Cardiac septum (tissue), 1 donor: ENCODE measurements at regions not wholly inside any gene's neighbourhood (a gene's known extent, or its start where the extent isn't known, plus 50 kb on each side); places are given as distances from the start of the nearest gene placed in this dataset.

Source experiments
- DNase-seq: peaks from one replicate; pipeline ENCODE4 v3.0.0-alpha.2; 2020; ENCODE audit warnings: low spot score
- intact Hi-C: fragments of 100-400 bp; cut with DNase I; formaldehyde crosslinking; loops from one replicate; pipeline ENCODE4 v1.14.0; 2022
- donor health status: DM: no; HTN: no; CAD: no.

- intact Hi-C loops, result no loop called here
- no peak for DNase-seq
These were observed 836.1 kb upstream of the KCND2 start for GRCh38 chr7:119436882-119437281.

- no peak for DNase-seq
- intact Hi-C loops, result no loop called here
These were observed 834.7 kb upstream of the KCND2 start for GRCh38 chr7:119438315-119438714.

- intact Hi-C loops, result no loop called here
- DNase-seq, result no peak
These were observed 833.8 kb upstream of the KCND2 start for GRCh38 chr7:119439192-119439591.

GRCh38 chr7:119452401-119452800, 820.6 kb upstream of the KCND2 start:
- intact Hi-C loops, result no loop called here
- no peak for DNase-seq

GRCh38 chr7:119465798-119466305, 807.1 kb upstream of the KCND2 start:
- intact Hi-C loops, result no loop called here

GRCh38 chr7:119472408-119473038, 800.5 kb upstream of the KCND2 start:
- no peak for DNase-seq
- intact Hi-C loops, result no loop called here

More at GRCh38 chr7:119465798-119466305, 807.1 kb upstream of the KCND2 start:
- no peak for DNase-seq

- intact Hi-C loops, result no loop called here
- DNase-seq, result no peak
These were observed 790.8 kb upstream of the KCND2 start for GRCh38 chr7:119482209-119482608.

GRCh38 chr7:119482671-119483070, 790.3 kb upstream of the KCND2 start:
- intact Hi-C loops, result no loop called here
- DNase-seq, result no peak

- intact Hi-C loops, result no loop called here
- no peak for DNase-seq
These were observed 789.6 kb upstream of the KCND2 start for GRCh38 chr7:119483364-119483763.

- no peak for DNase-seq
- intact Hi-C loops, result no loop called here
These were observed 758.6 kb upstream of the KCND2 start for GRCh38 chr7:119514326-119514725.

GRCh38 chr7:119515214-119515613, 757.8 kb upstream of the KCND2 start:
- no peak for DNase-seq
- intact Hi-C loops, result no loop called here

- DNase-seq, result no peak
- intact Hi-C loops, result no loop called here
These were observed 757.0 kb upstream of the KCND2 start for GRCh38 chr7:119515962-119516361.

GRCh38 chr7:119522263-119522662, 750.7 kb upstream of the KCND2 start:
- DNase-seq, result no peak
- intact Hi-C loops, result no loop called here

- no peak for DNase-seq
- intact Hi-C loops, result no loop called here
These were observed 750.3 kb upstream of the KCND2 start for GRCh38 chr7:119522698-119523097.

- intact Hi-C loops, result no loop called here
- DNase-seq, result no peak
These were observed 727.9 kb upstream of the KCND2 start for GRCh38 chr7:119545118-119545517.

GRCh38 chr7:119555788-119556187, 717.2 kb upstream of the KCND2 start:
- DNase-seq, result no peak
- intact Hi-C loops, result no loop called here

- DNase-seq, result no peak
- intact Hi-C loops, result no loop called here
These were observed 716.5 kb upstream of the KCND2 start for GRCh38 chr7:119556436-119556835.

GRCh38 chr7:119561751-119562150, 711.2 kb upstream of the KCND2 start:
- intact Hi-C loops, result no loop called here
- no peak for DNase-seq

GRCh38 chr7:119562839-119563238, 710.1 kb upstream of the KCND2 start:
- DNase-seq, result no peak
- intact Hi-C loops, result no loop called here

- no peak for DNase-seq
- intact Hi-C loops, result no loop called here
These were observed 701.3 kb upstream of the KCND2 start for GRCh38 chr7:119571666-119572065.

GRCh38 chr7:119572132-119572531, 700.8 kb upstream of the KCND2 start:
- intact Hi-C loops, result no loop called here
- no peak for DNase-seq

GRCh38 chr7:119572541-119572940, 700.4 kb upstream of the KCND2 start:
- DNase-seq, result peak; percentile 66
- intact Hi-C loops, result no loop called here
